SK-N-SH treated with all-trans-retinoic acid at 6 μM for 48 hours (cell line): ENCODE measurements at regions not wholly inside any gene's neighbourhood (a gene's known extent, or its start where the extent isn't known, plus 50 kb on each side); places are given as distances from the start of the nearest gene placed in this dataset.

Experiments
- CSDC2 ChIP-seq: fragments of 250-450 bp; sonication (Bioruptor Pico); IDR thresholded peaks from 2 replicates; pipeline ENCODE4 v1.5.0; 2020; ENCODE audit warnings: mild to moderate bottlenecking, moderate library complexity
- PPARA ChIP-seq: fragments of 250-450 bp; sonication (Bioruptor Pico); IDR thresholded peaks from 2 replicates; pipeline ENCODE4 v1.5.0; 2020; ENCODE audit warnings: mild to moderate bottlenecking, borderline replicate concordance
- SNAI2 ChIP-seq: fragments of 250-450 bp; sonication (Bioruptor Pico); IDR thresholded peaks from 2 replicates; pipeline ENCODE4 v1.5.0; 2020; ENCODE audit warnings: mild to moderate bottlenecking, moderate library complexity
- ZFP3 ChIP-seq: fragments of 250-450 bp; sonication (Bioruptor Pico); IDR thresholded peaks from 2 replicates; pipeline ENCODE4 v1.5.0; 2020; ENCODE audit warnings: mild to moderate bottlenecking, moderate library complexity
- TF ChIP-seq, protein P1 (sequence below): fragments of 250-450 bp; sonication (Bioruptor Pico); IDR thresholded peaks from 2 replicates; pipeline ENCODE4 v1.5.0; 2020; ENCODE audit warnings: mild to moderate bottlenecking, moderate library complexity

DNA sequence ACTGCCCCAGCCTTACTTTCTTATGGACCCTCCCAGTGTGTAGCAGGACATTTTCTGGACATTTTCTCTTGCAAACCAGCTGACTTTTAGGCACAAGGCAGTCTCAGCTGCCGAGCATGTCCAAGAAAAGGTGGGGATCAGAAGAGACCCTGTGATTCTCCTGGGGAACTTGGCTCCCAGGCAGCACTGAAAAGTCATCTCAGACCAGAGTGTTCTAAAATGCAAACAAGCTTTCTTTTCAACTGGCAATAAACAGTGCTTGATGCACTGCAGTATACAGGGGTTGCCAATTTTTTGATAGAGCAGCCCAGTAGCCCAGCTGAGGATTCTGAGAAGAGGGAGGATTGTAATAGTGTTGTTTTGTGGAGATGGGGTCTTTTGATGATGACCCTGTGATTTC, 168.0 kb upstream of the PHYHIPL start:
- TF ChIP-seq SNAI2 (CRISPR knock-in tag) (no peak), PPARA (CRISPR knock-in tag) (no peak), ZFP3 (CRISPR knock-in tag) (no peak), CSDC2 (CRISPR knock-in tag) (no peak)
- TF ChIP-seq, protein P1, sequence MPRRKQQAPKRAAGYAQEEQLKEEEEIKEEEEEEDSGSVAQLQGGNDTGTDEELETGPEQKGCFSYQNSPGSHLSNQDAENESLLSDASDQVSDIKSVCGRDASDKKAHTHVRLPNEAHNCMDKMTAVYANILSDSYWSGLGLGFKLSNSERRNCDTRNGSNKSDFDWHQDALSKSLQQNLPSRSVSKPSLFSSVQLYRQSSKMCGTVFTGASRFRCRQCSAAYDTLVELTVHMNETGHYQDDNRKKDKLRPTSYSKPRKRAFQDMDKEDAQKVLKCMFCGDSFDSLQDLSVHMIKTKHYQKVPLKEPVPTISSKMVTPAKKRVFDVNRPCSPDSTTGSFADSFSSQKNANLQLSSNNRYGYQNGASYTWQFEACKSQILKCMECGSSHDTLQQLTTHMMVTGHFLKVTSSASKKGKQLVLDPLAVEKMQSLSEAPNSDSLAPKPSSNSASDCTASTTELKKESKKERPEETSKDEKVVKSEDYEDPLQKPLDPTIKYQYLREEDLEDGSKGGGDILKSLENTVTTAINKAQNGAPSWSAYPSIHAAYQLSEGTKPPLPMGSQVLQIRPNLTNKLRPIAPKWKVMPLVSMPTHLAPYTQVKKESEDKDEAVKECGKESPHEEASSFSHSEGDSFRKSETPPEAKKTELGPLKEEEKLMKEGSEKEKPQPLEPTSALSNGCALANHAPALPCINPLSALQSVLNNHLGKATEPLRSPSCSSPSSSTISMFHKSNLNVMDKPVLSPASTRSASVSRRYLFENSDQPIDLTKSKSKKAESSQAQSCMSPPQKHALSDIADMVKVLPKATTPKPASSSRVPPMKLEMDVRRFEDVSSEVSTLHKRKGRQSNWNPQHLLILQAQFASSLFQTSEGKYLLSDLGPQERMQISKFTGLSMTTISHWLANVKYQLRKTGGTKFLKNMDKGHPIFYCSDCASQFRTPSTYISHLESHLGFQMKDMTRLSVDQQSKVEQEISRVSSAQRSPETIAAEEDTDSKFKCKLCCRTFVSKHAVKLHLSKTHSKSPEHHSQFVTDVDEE, result no peak
